ENCODE measurements at regions not wholly inside any gene's neighbourhood (a gene's known extent, or its start where the extent isn't known, plus 50 kb on each side); places are given as distances from the start of the nearest gene placed in this dataset.
"Not testable (repeated sequence)": the region's sequence is repeated elsewhere in the genome, so short reads cannot be mapped to it uniquely, and the experiment has no call there.

DNA sequence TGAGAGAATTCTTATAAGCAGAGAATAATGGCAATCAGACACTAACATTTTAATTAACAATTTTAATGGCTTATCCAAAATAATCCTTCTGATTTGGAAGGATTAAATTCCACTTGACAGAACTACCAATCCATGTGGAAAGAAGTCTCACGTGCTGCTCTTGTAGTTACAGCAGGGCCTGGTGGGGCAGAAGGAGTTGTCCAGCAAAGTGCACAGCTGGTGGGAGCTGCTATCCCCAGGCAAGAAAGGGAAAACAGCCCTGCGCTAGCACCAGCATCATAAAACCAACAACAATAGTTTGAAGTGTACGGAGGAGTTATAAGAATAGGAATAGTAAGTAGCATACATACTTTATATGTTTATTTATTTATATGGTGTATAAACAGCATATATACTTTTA, 127.4 kb upstream of the TRIM2 start:
- no peak for DNase-seq

DNA sequence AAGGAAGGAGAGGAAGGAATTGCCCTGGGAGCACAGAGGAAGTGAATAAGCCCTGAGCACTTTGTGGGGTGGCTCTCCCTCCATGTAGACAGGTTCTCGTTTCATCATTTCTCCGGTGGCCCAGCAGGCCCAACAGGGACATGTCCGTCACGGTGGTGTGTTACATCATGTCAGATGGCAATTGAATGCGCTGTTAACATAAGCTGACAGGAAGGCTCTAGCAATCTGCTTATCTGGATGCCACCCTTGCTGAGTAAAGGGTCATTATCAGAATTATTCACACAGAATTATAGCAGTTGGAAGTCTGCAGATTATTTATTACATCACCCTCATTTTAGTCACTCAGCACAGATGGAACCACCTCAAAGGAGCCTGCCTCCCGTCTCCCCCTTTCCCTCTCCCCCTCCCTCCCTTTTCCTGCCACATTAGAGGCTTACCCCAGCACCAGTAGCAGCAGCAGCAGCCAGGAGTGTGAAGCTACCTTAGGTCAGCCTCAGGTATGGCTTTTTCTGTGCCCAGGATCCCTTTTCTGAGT, 124.3 kb upstream of the TRIM2 start:
- no peak for DNase-seq

DNA sequence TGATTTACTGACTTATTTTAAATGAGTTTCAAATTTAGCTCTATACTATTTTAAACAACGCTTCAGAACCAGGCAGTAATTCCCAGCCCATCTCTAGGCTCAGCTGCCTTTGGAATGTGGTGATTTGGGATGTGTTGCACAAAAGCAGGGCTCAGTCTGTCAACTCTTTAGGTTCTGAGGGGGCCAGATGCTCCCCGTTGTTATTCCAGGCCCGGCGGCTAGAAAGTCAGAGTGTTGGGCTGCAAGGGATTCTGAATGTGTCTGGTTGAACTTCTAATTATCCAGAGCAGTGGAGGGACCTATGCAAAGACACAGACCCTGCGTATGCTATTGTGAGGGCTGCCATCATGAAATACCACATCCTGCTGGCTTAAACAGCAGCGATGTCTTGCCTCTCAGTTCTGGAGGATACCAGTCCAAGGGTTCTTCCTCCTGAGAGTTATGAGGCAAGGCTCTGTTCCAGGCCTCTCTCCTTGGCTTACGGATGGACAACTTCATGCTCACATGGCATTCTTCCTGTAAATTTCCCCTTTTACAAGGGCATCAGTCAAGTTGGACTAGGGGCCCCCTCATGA, 123.2 kb upstream of the TRIM2 start:
- DNase-seq, result no peak

DNA sequence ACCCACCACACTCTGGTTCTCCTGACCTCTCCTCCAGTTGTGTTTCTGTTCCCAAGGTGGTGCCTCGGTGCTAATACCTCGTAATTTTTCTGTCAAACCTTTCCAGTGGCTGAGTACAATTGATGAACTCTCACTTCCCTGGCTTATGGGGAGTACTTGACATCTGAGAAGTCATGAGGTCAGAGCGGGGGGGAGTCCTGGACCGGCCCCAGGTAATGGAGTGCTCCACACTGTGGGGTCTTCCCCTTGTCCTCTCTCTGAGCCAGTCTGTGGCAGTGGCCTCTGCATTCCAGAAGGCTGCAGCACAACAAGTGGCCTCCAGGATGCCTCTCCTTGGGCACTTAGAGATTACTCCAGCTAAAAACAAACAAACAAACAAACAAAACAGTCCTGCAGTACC, 122.5 kb upstream of the TRIM2 start:
- no peak for DNase-seq

DNA sequence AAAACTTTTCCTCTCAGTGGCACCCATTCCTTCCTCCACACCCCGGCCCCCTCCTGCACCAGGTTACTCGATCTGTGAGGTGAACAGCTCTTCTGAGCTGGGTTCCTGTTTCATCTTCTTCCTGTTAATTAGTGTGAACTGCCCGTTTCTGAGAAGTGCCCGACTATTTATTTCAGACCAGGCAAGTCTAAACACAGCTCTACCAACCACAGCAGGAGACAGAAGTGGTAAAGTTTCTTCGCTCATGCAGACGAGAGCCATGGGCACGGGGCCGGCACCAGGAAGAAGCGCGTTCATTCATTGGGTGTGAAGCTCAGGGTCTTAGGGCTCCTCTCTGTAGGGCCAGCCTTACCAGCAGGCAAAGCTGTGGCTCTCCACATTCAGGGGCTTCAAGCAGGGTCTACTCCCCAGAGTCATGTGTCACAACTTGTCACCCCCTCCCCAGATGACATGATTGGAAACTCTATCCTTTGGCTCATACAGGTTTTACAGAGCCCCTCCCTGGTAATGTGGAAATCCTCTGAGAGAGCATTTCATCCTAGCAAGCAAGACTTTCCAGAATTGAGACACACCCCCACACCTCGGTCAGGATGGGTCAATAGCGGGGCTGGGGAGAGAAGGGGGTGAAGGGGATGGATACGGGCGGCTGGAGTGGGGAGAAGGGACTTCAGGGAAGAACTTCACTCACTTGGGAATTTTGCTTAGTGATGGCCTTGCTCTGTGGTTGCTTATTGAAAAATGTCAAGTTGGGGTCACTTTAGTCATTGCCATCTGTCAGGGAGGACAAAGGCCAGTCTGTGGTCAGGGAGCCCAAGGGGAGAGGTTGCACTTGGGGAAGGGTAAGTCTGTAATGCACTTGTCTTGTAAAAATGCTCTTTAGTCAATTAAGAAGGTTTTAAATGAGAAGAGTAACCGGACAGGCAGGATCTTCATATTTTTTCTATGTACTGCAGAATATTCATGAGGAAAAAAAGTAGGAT, 121.6 kb upstream of the TRIM2 start:
- DNase-seq, result no peak

DNA sequence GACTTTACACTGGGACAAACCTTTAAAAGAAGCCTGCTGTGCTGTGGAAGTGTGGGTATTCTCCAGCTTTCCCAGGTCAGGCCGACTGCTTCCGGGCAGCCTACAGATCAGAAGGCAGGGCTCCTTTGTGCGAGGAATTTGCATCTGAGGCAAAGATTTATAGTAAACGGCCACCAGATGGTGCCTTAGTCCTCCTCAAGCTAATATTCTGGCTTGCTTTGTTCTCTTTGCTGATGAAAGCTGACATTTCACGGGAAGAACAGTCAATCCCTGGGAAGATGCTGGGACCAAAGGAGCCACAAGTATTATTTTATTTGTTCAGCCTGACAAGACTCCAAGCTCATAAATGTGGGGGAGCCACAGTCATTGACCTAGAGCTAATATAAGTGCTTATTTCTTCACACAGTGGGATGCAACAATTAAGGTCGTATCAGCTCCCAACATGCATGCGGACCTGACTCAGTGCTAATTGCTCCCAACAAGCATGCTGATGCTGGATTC, 120.7 kb upstream of the TRIM2 start:
- peak; percentile 64 for DNase-seq

DNA sequence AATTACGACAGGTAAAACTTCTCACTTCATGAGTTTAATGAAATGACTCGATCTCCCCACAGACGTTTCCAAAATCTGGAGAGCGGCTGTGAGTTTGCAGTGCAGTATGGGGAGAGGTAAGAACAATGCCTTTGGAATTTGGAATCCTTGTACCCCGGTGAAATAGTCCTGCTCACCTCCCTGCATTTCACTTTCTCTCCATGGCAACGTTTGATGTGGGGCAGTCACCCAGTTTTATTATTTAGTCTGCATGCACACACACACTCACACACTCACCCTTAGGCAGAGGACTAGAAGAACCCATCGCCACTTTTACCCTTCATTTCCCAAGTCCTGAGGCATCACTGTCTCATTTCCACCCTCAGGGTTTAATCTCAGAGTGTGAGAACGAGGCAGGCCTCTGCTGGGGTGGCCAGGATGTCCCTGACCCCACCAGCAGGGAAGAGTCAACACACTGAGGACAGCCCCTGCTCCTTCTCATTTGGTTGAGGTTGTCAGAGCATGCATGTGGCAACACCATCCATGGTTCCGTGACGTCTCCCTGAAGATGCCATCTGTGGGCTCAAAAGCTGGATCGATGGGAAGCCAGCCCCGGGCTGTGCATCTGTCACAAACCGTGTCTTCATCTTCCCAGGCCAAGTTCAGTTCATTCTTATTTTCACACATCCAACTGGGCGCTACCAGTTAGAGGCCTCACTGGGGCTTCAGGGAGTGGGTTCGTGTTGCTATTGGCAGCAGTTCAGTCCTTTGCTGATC, 119.8 kb upstream of the TRIM2 start:
- DNase-seq, result no peak

DNA sequence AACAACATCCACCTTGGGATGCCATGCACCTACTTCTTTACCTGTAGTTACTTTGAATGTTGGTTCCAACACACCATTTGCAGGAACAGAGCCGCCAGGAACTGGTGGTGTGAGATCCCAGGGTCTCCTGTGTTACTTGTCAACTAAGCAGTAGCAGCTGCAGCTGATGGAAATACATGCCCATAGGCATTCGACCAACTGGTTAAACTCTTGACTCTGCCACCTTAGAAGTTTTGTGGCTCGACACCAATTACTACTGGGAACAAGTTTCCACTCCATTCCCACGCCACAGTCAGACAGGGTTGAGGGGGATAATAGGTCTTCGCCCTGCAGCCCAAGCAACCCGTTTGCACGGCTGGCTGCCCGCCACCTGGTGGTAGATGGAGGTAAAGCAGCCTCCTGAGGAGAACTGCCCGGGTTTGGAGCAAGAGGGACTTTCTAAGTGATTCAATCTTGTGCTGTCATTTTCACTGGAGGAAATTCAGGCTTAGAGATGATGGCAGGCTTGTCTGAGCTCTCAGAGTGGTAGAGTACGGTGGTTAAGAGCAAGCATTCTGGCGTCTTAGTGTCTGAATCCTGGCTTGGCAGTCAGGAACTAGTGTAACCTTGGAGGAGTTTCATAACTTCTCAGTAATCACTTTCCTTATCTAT, 119.1 kb upstream of the TRIM2 start:
- peak; percentile 72 for DNase-seq

DNA sequence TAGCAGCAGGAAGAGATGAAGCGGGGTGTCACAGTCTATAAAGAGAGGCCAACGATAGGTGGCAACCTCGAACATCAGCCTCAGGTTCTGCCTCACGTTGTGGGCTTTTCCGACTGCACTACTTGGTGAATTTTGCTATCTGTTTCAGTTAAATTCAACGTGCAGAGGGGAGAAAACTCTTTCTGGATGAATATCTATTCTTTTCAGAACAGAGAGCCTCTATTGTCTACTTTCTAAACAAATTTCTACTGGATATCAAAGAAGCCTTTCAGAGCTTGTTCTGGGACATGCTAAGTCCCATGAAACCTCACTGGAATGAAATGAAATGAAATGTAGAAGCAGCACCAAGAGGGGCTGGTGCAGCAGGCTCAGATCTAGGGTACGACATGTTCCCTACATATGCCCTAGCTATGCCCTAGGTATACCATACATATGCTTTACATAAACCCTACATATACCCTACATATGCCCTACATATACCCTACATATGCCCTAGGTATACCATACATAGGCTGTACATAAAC, 116.5 kb upstream of the TRIM2 start:
- DNase-seq, result no peak

DNA sequence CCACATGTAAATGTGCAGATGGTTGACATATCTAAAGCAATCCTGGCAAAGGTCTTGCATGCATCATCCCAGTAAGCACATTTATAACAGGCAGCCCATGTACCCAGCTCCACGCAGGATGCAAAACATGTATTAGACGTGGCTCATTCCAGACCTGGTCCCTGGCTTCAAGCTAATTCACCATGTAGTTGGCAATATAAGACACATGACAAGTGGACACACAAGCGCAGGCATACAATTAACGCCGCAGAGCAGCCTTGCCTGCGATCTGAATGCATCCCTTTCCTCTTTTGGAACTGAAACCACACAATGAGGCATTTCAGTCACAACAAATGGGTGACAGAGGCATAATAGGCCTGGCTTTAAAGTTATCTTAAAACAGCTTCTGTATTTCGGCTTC, 114.5 kb upstream of the TRIM2 start:
- DNase-seq, result no peak

DNA sequence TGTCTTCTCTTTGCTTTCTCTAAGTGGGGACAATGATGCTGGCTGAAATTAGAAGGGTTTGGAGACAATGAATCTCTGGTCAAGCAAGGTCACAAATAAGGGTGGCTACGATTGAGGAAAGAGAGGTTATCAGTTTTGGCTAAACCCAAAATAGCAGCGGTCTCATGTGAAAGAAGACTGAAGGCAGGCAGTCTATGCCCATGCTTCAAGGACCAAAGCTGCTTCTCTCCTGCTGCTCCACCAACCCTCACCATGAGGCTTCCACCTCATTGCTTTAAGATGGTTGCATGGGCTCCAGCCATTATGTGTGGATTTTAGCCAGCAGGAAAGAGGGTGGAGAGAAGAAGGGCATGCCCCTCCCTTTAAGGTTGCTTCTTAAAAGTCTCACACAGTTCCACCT, 114.1 kb upstream of the TRIM2 start:
- DNase-seq, result no peak

DNA sequence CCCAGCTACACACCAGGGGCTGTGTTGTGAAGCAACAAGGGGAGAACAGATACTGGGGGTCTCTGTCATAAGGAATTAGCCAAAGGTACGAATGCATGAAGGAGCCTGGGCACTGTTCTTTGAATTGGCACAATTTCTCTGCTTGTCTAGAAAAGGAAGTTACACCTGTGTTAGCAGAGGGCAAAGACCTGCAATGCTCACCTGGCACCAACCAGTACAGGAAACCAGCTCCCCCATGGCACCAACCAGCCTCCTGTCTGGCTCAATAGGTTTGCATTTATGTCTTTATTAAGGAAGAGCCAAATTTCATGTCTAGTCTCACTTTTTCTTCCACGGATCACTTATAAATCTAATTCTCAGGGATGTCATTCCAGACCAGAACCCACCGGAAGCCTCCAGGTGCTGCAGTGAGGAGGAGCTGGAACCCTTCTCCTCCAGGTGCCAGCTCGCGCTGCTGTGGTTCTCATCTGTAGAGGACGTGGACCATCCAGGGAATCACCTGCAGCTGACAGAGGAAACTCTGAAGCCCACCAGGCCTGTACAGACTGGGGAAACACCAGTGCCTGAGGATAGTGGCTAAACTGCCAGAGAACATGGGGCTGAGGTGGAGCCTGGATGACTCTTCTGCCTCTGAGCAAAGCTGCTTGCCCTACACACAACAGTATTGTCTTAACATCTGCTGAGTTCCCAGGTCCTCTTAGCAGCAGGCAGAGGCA, 113.4 kb upstream of the TRIM2 start:
- DNase-seq, result no peak

DNA sequence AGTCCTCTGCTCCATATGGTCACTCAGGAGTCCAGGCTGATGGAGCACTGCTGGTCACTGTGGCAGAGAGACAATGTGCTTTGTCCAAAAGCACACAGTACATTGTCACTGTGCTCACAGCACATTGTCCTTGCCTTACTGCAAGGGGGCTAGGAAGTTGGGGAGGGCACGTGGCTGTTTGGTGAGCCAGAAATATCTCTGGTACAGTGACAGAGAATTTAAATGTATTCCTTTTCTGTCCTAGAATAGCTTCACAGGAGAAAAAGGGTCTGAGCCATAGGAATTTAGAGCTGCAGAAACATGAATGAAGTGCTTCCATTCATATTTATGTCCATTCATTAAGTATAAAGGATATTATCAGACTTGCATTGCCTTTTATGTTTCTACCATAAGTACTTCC, 110.8 kb upstream of the TRIM2 start:
- no peak for DNase-seq

DNA sequence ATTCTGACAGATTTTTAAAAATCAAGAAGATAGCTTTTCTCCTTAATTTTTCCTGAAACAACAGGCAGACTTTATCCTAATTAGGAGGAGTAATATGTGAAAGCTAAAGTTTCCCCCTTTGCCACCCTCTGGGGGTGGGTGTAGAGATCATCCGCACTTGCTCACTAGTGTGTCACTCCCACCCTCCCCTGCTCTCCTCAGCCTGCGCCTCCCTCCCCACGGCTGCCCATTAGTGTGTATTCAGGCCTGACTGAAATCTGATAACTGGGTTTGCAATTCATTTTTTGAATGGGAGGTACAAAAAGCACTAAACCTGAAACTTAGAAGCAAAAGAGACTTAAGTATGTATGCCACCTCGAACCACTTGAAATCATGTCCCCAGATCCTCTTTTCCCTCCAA, 110.4 kb upstream of the TRIM2 start:
- DNase-seq, result no peak

DNA sequence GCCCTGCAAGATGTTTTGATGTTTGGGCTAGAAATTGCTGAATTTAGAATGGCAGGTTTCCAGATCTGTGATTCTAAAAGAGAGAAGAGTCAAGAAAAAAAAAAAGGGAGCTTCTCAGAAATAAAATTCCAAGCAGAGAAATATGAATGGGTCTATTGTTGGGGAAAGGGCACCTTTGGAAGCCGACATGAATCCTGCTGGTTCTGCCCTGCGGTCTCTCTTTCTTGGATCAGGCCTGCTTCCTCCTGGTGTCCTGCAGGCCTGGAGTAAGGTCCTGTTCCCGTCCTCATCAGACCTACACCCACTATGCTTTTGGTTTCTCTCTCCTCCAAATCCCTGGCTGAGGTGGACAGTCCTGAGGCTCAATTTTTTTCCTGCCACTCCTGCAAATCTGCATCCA, 109.8 kb upstream of the TRIM2 start:
- no peak for DNase-seq

DNA sequence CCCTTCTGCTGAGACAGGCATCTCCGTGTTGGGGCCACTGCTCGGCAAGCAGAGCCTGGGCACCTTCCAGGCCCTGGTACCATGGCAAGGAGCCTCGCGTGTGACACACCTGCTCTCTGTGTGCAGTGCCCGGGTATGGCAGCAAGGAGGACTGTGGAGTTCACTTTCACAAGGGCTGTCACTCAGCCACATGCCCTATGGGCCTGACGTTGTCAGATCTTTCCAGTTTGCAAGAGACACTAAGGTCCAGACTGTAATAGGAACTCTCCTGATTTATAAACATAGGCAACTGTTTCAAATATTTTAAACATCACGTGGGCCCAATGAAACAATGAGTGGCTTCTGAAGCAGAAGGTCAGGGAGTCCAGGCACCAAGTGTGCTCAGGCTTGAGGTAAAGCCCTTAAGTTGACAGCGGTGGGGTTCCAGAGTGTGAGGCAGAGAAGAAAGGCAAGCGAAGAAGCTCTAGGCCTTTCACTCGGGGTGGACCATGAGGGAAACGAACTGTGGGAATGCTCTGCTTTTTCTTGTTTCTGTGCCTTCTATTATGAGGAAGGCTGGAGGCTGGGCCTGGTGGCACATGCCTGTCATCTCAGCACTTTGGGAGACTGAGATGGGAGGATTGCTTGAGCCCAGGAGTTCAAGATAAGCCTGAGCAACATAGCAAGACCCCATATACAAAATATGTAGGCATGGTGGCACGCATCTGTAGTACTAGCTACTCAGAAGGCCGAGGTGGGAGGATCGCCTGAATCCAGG, 108.6 kb upstream of the TRIM2 start:
- no peak for DNase-seq

DNA sequence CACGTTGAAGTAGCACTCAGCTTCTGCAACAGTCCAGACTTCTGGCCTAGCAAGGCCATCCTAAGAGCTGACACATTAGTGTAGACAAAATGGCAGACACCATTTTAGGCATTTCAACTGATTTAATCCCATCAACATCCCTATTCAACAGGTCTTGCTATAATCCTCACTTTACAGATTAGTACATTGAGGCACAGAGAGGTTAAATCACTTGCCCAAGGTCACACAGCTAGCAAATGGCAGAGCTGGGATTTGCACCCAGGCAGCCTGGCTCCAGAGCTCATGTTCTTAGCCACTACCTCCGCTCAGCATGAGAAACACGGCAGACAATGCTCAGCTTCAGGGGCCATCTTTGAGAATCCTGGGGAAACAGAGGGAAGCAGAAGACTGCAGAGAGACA, 107.9 kb upstream of the TRIM2 start:
- DNase-seq, result no peak

DNA sequence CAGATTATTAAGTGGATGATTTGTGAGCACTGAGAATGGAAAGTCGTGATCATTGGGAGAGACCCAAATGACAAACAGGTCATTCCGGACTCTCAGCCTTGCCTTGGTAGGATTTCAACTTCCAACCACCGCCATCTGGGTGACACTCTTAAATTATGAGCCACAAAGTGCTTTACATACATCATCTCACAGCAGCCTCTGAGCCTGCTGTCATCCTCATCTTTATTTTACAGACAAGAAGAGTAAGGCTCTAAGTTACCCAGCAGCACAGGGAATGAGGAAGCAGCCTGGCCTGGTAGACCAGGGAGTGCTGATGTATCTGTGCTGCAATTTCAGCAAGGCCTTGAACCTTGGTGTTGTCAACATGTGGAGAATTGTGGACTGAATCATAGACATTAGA, 105.8 kb upstream of the TRIM2 start:
- no peak for DNase-seq

DNA sequence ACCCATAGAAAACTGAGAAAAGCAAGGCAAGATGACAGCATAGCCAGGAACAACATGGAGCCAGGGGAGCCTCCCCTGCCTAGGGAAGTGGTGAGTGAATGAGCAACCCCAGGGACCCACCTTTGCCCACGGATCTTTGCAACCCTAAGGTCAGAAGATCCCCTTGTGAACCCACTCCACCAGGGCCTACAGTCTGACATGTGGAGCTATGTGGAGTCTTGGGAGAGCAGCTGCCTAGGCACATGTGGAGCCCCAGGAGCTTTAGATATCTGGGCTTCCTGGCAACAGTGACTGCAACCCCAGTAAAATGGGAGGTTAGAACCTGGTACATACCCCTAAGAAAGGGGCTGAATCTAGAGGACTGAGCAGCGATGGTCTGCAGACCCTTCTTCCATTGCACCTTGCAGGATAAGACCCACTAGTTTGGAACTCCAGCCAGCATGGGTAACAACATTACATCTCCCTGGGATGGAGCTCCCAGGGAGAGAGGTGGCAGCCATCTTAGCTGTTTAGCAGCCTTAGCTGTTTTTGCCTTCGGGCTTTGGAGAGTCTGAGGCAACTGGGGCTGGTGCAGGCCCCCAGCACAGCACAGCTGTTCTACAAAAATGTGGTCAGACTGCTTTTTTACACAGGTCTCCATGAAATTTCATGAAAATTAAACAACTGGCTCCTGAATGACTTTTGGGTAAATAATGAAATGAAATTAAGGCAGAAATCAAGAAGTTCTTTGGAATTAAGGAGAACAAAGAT, 104.7 kb upstream of the TRIM2 start:
- no peak for DNase-seq

DNA sequence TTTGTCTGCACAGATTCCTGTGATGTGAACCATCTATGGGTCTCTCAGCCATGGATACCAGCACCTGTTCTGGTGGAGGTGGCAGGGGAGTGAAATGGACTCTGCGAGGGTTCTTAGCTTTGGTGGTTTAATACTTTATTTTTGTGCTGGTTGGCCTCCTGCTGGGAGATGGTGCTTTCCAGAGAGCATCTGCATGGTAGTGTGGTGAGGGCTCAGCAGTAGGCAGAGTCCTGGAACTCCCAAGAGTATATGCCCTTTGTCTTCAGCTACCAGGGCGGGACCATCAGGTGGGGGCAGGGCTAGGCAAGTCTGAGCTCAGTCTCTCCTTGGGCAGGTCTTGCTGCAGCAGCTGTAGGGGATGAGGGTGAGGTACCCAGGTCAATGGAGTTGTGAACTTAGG, 97.5 kb upstream of the TRIM2 start:
- not testable (repeated sequence) for DNase-seq

Data from inflammatory macrophage treated with lipopolysaccharide for 4 hours (primary cell).